ENCODE measurements at regions not wholly inside any gene's neighbourhood (a gene's known extent, or its start where the extent isn't known, plus 50 kb on each side); places are given as distances from the start of the nearest gene placed in this dataset.

- POLR2A ChIA-PET: no interaction called here
- Histone ChIP-seq H3K27ac (ENCODE audit: low read depth in 1 of 2, low read length in 2 of 2) (no peak overlapping the region), H3K4me1 (ENCODE audit: insufficient read depth, low read length) (no peaks in the 10 kb centered on the region), H3K9me3 (ENCODE audit: control insufficient read depth in 1 of 2, insufficient read depth in 1 of 2, low read length in 2 of 2) (no peaks in the 10 kb centered on the region), H3K36me3 (ENCODE audit: insufficient read depth, low read length) (no peaks in the 10 kb centered on the region), H3K4me3 (ENCODE audit: low read length) (no peak overlapping the region), H3K27me3 (ENCODE audit: control insufficient read depth in 1 of 2, insufficient read depth in 2 of 2, low read length in 2 of 2) (peaks cover 4% of the 10 kb centered on the region in 2 experiments)
- CTCF ChIA-PET: no interaction called here
- Mint-ChIP-seq H3K27me3 (peaks cover 36% of the 10 kb centered on the region), H3K27ac (no peak overlapping the region), H3K9me3 (no peaks in the 10 kb centered on the region), H3K36me3 (ENCODE audit: low read depth) (no peaks in the 10 kb centered on the region), H3K4me3 (no peak overlapping the region), H3K4me1 (ENCODE audit: low read depth) (peaks cover 5% of the 10 kb centered on the region)
- intact Hi-C loops (cut with DNase I, micrococcal nuclease): no loop called here
- DNase-seq: no peak
- no peak for TF ChIP-seq CTCF (IDR thresholded peaks at IDR 0.05)
- ATAC-seq (ENCODE audit: poor library complexity): no peak
These were observed 504.8 kb downstream of the DIRAS2 start for GRCh38 chr9:90137801-90138200.

DNA sequence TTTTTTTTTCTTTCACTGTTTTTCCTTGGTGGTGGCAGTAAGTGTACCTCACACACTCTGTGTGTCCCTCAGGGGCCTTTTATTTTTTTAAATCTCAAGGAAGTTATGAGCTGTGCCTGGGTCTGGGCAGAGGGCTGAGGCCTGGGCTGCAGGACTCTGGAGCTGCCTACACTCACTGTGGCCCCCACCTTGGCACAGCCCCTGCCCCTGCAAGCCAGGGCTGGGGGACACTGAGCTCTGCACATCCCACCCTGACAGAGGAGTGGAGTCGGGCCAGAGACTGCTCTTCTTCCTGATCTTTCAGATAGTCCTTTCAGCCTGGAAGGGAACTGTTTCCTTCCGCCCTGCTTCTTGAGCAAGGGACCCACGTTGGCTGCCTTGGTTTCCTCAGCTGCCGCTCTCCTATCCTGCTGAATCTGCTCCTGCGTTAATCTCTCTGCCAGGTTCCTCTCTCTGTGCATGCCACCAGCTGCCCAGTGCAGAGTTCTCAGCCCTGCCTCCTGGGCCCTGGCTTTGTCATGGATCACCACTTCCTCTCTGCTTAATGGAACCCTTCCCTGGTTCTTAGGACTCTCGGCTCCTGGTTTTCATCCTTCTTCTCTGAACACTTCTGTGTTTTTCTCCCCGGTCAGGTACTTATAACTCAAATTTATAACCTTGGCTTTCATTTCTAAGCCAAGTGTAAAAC lies 502.3 kb downstream of the DIRAS2 start:
- CTCF ChIA-PET: no interaction called here
- H3K36me3 ChIP-seq (ENCODE audit: insufficient read depth, low read length): no peaks in the 10 kb centered on the region
- ATAC-seq (ENCODE audit: poor library complexity) (no peak), DNase-seq (no peak)
- Mint-ChIP-seq H3K4me1 (ENCODE audit: low read depth) (peaks cover 5% of the 10 kb centered on the region), H3K27me3 (peaks cover 33% of the 10 kb centered on the region), H3K9me3 (no peaks in the 10 kb centered on the region), H3K27ac (no peak overlapping the region), H3K4me3 (no peak overlapping the region), H3K36me3 (ENCODE audit: low read depth) (no peaks in the 10 kb centered on the region)
- no peaks in the 10 kb centered on the region for H3K9me3 ChIP-seq (ENCODE audit: control insufficient read depth in 1 of 2, insufficient read depth in 1 of 2, low read length in 2 of 2)
- H3K27ac ChIP-seq (ENCODE audit: low read depth in 1 of 2, low read length in 2 of 2): no peak overlapping the region
- no peaks in the 10 kb centered on the region for H3K4me1 ChIP-seq (ENCODE audit: insufficient read depth, low read length)
- POLR2A ChIA-PET: no interaction called here
- H3K4me3 ChIP-seq (ENCODE audit: low read length): no peak overlapping the region
- intact Hi-C loops (cut with DNase I, micrococcal nuclease): loop anchor here (2.0 to 5.0 kb wide), 2 partner anchors 79 to 87 kb away; no protein-coding TSS in a partner anchor
- peaks cover 0 to 4% of the 10 kb centered on the region in 2 experiments for H3K27me3 ChIP-seq (ENCODE audit: control insufficient read depth in 1 of 2, insufficient read depth in 2 of 2, low read length in 2 of 2)
- no peak for TF ChIP-seq CTCF (IDR thresholded peaks at IDR 0.05)

DNA sequence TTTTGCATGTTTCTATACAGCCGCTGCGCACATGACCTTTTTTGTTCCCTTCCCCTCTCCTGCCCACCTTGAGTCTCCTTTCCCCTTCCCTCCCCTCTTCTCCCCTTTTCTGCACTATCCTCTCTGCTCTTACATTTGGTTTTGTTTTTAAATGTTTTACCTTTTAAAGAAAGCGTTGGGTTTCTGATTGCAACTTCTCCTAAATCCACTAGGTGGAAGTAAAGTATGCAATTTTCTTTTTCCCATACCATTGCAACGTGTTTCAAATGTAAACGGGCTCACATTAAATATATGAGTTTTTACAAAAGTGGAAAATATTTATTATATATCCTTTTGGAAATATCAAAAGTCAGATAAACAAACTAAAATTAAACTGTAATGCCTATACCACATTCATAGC lies 500.9 kb downstream of the DIRAS2 start:
- H3K4me3 Mint-ChIP-seq: no peak overlapping the region
- no peak for ATAC-seq (ENCODE audit: poor library complexity)
- CTCF ChIA-PET: no interaction called here
- H3K36me3 Mint-ChIP-seq (ENCODE audit: low read depth): no peaks in the 10 kb centered on the region
- Histone ChIP-seq H3K4me3 (ENCODE audit: low read length) (no peak overlapping the region), H3K36me3 (ENCODE audit: insufficient read depth, low read length) (no peaks in the 10 kb centered on the region), H3K9me3 (ENCODE audit: control insufficient read depth in 1 of 2, insufficient read depth in 1 of 2, low read length in 2 of 2) (no peaks in the 10 kb centered on the region), H3K27me3 (ENCODE audit: control insufficient read depth in 1 of 2, insufficient read depth in 2 of 2, low read length in 2 of 2) (peaks cover 0 to 4% of the 10 kb centered on the region in 2 experiments), H3K27ac (ENCODE audit: low read depth in 1 of 2, low read length in 2 of 2) (no peak overlapping the region), H3K4me1 (ENCODE audit: insufficient read depth, low read length) (no peaks in the 10 kb centered on the region)
- H3K27ac Mint-ChIP-seq: no peak overlapping the region
- TF ChIP-seq CTCF (IDR thresholded peaks at IDR 0.05): peak; percentile 43
- no peaks in the 10 kb centered on the region for H3K9me3 Mint-ChIP-seq
- POLR2A ChIA-PET: interaction anchor here (1.8 kb wide), 1 partner anchor 78 kb away, joined by 3 read pairs; no protein-coding TSS in a partner anchor
- H3K4me1 Mint-ChIP-seq (ENCODE audit: low read depth): peaks cover 5% of the 10 kb centered on the region
- peaks cover 29% of the 10 kb centered on the region for H3K27me3 Mint-ChIP-seq
- DNase-seq: peak in 3 of 14 experiments; percentile 23 to 31 (median 27)
- intact Hi-C loops (cut with DNase I, micrococcal nuclease): loop anchor here (1.0 to 5.0 kb wide), 3 partner anchors 77 to 730 kb away; no protein-coding TSS in a partner anchor

Measured in CD4-positive, alpha-beta T cell (primary cell).